Upper lobe of left lung (tissue), 4 donors: ENCODE measurements at regions not wholly inside any gene's neighbourhood (a gene's known extent, or its start where the extent isn't known, plus 50 kb on each side); places are given as distances from the start of the nearest gene placed in this dataset.

Source experiments
- POLR2A ChIP-seq, 4 donors: fragments of 450-650 bp; IDR thresholded peaks; one replicate each; pipeline ENCODE4 v1.5.1; 2016 to 2017; ENCODE audit warnings: antibody characterized with exemption in 4 of 4, mild to moderate bottlenecking in 2 of 4
- TF ChIP-seq, protein P1 (sequence below), 6 experiments: fragments of 450-650 bp in 4 of 6; fragments of 200-600 bp in 2 of 6; sonication (generic) in 2 of 6; IDR thresholded peaks; one replicate each; pipeline ENCODE4 v1.5.1; 2016 to 2019; ENCODE audit warnings: antibody characterized with exemption in 6 of 6

- no peak for TF ChIP-seq POLR2A (IDR thresholded peaks at IDR 0.05)
- TF ChIP-seq, protein P1, sequence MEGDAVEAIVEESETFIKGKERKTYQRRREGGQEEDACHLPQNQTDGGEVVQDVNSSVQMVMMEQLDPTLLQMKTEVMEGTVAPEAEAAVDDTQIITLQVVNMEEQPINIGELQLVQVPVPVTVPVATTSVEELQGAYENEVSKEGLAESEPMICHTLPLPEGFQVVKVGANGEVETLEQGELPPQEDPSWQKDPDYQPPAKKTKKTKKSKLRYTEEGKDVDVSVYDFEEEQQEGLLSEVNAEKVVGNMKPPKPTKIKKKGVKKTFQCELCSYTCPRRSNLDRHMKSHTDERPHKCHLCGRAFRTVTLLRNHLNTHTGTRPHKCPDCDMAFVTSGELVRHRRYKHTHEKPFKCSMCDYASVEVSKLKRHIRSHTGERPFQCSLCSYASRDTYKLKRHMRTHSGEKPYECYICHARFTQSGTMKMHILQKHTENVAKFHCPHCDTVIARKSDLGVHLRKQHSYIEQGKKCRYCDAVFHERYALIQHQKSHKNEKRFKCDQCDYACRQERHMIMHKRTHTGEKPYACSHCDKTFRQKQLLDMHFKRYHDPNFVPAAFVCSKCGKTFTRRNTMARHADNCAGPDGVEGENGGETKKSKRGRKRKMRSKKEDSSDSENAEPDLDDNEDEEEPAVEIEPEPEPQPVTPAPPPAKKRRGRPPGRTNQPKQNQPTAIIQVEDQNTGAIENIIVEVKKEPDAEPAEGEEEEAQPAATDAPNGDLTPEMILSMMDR (IDR thresholded peaks at IDR 0.05): no peak
Observed at GRCh38 chr15:62363913-62364312, 198.8 kb upstream of the C2CD4B start.
